Superior temporal gyrus (tissue), 1 donor: ENCODE measurements at regions not wholly inside any gene's neighbourhood (a gene's known extent, or its start where the extent isn't known, plus 50 kb on each side); places are given as distances from the start of the nearest gene placed in this dataset.
"Not testable (repeated sequence)": the region's sequence is repeated elsewhere in the genome, so short reads cannot be mapped to it uniquely, and the experiment has no call there.

Experiments
- DNase-seq: peaks from one replicate; pipeline ENCODE4 v3.0.0-alpha.2; 2016; ENCODE audit errors: extremely low spot score

DNA sequence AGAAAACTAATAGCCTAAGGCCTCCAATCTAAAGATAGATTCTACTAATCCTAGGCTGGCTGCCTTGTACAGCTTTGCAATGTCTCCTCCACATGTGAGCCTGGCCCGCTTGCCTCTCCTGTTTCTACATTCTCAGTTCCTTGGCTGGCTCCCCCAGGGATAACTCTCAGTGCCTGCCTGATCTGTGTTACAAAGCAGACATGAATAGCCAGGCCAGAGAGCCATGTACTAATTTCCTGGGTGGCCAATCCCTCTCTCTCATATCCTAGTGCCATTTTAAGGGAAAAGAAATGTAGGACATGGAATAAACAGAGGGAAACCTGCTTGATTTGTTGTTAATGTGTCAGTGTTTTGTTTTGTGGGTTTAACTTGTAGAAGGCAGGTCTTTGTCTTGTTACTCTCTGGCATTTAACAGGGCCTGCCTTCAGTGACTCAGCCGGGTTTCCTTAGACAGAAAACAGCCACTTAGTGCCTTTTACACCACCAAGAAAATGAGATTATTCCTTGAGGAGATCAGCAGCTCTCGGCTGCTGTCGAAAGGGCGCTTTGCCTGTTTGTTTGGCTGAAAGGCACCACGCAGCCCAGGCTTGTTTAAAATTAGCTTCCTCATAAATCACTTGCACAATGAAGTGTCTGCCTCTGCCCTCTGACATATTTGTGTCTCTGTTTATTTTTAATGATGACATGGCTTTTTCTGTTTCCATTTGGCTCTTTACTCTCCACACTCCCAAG lies 702.7 kb downstream of the MAFB start:
- DNase-seq: no peak

GRCh38 chr20:39985271-39985827 lies 703.7 kb downstream of the MAFB start:
- no peak for DNase-seq

GRCh38 chr20:39983655-39984054 lies 705.4 kb downstream of the MAFB start:
- DNase-seq: no peak

DNA sequence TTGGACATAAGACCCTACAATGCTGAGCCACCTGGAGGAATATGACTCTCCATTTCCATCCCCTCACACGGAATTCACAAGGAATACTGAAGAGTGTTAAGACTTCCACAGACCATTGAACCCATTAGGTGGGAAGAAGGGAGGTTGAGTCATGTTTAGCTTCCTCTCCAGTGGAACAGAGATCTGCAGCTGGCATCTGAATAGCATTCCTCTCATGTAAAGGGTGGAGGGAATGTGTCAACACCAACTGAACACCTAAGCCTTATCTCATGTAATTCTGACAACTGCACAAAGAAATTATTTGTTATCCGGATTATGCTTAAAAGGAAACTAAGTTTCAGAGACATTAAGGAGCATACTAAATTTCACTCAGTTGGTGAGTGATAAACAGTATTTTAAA lies 705.9 kb downstream of the MAFB start:
- no peak for DNase-seq

GRCh38 chr20:39974966-39975501 lies 714.0 kb downstream of the MAFB start:
- no peak for DNase-seq

DNA sequence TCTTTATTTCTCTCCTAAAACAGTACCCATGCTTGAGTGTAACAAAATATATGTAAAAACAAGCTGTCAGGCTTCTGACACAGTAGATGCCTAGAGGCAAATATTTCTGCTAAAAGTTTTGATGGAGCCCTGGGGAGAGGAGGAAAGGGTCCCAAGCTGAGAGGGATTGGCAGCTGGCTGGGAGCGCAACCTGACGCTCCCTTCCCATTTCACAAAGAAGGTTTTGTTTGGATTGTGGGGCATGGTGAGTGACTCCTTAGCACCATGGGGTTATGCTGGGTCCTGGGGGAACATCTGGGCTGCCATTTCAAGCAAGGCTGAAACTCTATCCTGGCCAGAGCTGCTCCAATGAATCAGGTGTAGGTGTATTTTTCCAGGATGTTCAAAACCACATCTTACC lies 720.5 kb downstream of the MAFB start:
- DNase-seq: no peak

GRCh38 chr20:39967806-39968205 lies 721.2 kb downstream of the MAFB start:
- DNase-seq: no peak

- no peak for DNase-seq
Observed at GRCh38 chr20:39961637-39962244, 727.3 kb downstream of the MAFB start.

DNA sequence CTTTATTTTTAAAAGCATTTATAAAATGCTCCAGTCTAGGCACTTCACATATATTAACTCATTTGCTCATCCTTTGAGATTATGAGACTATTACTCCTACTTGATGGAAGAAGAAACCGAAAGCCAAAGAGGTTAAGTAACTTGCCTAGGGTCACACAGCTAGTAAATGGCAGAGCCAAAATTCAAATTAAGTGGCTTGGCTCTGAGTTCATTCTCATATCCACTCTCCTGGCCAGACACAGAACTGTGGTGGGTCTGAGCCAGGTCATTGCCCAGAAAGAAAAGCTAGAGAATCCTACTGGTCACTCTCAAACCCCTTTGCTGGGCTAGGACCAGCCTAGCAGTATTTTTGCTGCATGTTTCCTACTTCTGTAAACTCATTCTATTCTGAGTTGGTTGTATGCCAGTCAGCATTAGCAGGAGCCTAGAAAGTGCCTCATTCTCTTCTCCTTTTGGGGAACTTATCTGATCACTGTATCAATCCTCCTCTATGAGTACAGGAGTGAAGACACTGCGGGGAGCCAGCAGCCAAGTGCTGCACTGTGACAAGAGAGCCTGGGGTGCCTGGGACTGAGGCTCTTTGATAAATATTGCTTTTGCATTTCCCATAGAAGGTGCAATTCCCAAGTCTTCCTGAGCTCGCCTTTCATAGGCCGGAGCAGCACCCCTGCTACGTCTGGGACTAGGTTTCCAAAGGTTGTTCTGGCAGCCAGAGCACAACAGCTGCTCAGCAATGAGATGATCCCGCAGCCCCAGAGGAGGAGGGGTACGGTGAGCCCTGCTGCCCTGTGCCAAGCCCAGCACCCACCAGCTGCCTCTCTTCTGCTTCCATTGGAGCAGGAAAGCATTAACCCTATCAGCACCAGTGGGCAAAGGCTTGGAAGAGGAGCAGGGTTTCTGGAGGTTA lies 728.3 kb downstream of the MAFB start:
- no peak for DNase-seq

DNA sequence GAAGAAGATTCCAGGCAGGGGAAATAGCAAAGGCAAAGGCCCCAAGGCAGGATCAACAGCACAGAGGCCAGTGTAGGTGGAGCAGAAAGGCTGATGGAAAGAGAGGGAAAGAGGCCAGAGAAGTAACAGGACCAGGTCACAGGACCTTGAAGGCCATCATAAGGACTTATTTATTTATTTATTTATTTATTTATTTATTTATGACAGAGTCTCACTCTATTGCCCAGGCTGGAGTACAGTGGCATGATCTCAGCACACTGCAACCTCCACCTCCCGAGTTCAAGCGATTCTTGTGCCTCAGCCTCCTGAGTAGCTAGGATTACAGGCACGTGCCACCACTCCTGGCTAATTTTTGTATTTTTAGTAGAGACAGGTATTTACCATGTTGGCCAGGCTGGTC lies 731.1 kb downstream of the MAFB start:
- not testable (repeated sequence) for DNase-seq

- DNase-seq: no peak
Observed at GRCh38 chr20:39954621-39955020, 734.4 kb downstream of the MAFB start.

GRCh38 chr20:39946931-39947330 lies 742.1 kb downstream of the MAFB start:
- DNase-seq: no peak

- DNase-seq: no peak
Observed at GRCh38 chr20:39946053-39946810, 742.8 kb downstream of the MAFB start.

DNA sequence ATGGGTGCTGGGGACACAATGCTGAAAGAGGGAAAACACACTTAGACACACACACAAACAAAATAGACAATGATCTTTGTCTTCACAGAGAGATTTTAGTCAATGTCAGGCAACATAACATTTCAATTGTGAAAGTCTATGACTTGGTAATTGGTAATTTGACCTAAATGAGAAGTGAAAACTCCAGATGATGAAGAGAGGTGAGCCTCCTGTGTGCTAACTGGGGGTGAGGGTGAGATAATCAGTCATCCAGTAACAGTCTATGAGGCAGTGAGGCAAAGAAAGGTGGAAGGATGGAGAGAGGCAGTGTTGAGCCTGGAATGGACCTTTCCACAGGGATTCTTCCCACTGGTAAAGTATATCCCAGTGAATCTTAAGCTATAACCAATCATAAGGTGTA lies 744.2 kb downstream of the MAFB start:
- no peak for DNase-seq

- DNase-seq: no peak
Observed at GRCh38 chr20:39943336-39943735, 745.7 kb downstream of the MAFB start.

DNA sequence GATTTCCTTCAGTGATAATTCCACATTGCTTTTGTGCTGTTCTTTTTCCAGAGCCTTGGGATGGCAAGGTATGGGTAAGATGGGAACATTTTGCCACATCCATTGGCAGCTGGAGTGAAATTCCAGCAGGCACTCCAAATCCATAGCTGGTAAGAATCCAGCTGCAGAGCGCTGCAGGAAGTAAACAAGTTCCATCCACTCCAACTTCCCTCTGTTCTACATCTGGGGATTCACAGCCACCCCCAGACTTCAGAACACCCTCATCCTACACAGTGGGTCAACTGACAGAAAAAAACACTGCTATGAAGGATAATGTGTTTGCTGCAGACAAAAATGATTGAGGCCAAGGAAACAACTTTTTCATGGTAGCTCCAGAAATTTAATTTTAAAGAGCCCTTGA lies 747.8 kb downstream of the MAFB start:
- no peak for DNase-seq

- DNase-seq: no peak
Observed at GRCh38 chr20:39939241-39939865, 749.7 kb downstream of the MAFB start.

DNA sequence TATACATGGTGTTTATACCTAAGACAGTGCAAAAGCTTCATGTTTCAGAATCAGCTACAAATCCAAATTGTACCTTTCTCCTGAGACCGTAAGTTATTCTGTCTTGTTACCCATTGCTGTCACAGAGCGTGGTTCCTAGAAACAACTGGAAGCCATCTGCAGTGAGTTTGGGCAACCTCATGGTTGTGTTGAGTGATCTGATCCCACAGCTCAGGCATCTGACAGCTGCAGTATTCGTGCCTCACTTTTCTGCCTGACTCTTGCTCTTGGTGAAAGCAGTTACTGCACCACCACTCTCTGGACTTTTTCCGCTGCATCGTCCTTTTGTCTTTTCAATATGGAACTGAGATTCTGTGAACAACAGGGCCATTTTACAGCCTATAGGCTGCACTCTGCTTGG lies 752.6 kb downstream of the MAFB start:
- DNase-seq: no peak

DNA sequence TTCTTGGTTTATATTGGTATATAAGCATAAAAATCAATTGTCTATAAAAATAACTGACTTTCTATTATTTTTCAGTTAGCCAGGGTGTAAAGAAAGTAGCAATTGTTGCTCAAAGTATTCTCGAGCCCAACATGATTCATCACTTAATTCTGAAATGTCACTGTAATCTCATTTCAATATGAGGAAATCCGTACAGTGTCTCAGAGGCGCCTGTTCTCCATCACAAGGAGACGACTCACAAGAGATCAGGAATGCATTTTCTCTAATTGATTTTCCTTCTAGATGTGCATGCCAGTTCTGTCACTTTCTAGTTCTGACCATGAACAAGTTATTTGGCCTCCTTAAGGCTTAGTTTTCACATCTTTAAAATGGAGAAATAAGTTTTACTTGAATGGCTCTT lies 753.1 kb downstream of the MAFB start:
- no peak for DNase-seq

GRCh38 chr20:39916236-39916765 lies 772.7 kb downstream of the MAFB start:
- DNase-seq: no peak

GRCh38 chr20:39913274-39913673 lies 775.8 kb downstream of the MAFB start:
- DNase-seq: no peak
